ENCODE measurements at regions not wholly inside any gene's neighbourhood (a gene's known extent, or its start where the extent isn't known, plus 50 kb on each side); places are given as distances from the start of the nearest gene placed in this dataset.
"Not testable (repeated sequence)": the region's sequence is repeated elsewhere in the genome, so short reads cannot be mapped to it uniquely, and the experiment has no call there.

GRCh38 chr16:9349373-9349960 is 258.0 kb downstream of the HAPSTR1 start:
- not testable (repeated sequence) for TF ChIP-seq TAF1 (IDR thresholded peaks at IDR 0.05; ENCODE audit: low read depth, low read length); POLR2A (IDR thresholded peaks at IDR 0.05; ENCODE audit: low read depth, low read length); SPI1 (IDR thresholded peaks at IDR 0.05; ENCODE audit: low read depth, low read length); POLR2AphosphoS5 (IDR thresholded peaks at IDR 0.05; ENCODE audit: low read depth, low read length); PAX5 (IDR thresholded peaks at IDR 0.05; ENCODE audit: insufficient read depth, low read length, severe bottlenecking); POU2F2 (IDR thresholded peaks at IDR 0.05; ENCODE audit: low read depth, low read length)

All from GM12891 (cell line).